HEK293T (cell line): ENCODE measurements at regions not wholly inside any gene's neighbourhood (a gene's known extent, or its start where the extent isn't known, plus 50 kb on each side); places are given as distances from the start of the nearest gene placed in this dataset.
"Not testable (repeated sequence)": the region's sequence is repeated elsewhere in the genome, so short reads cannot be mapped to it uniquely, and the experiment has no call there.

Experiments used
- L3MBTL2 ChIP-seq: fragments of 450-650 bp; conservative IDR thresholded peaks from 2 replicates; pipeline ENCODE4 v1.6.1; 2016; ENCODE audit warnings: mild to moderate bottlenecking
- LEF1 ChIP-seq: fragments of 450-650 bp; IDR thresholded peaks from 2 replicates; pipeline ENCODE4 v1.6.1; 2017; ENCODE audit warnings: mild to moderate bottlenecking, borderline replicate concordance
- SP1 ChIP-seq: fragments of 450-650 bp; IDR thresholded peaks from 2 replicates; pipeline ENCODE4 v1.6.1; 2017
- SUZ12 ChIP-seq: fragments of 450-650 bp; IDR thresholded peaks from 2 replicates; pipeline ENCODE4 v1.6.1; 2016; ENCODE audit warnings: mild to moderate bottlenecking

DNA sequence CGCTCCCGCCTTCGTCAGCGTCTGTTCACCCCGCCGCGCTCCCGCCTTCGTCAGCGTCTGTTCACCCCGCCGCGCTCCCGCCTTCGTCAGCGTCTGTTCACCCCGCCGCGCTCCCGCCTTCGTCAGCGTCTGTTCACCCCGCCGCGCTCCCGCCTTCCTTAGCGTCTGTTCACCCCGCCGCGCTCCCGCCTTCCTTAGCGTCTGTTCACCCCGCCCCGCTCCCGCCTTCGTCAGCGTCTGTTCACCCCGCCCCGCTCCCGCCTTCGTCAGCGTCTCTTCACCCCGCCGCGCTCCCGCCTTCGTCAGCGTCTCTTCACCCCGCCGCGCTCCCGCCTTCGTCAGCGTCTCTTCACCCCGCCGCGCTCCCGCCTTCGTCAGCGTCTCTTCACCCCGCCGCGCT, 815.9 kb upstream of the TPTE start:
- not testable (repeated sequence) for TF ChIP-seq LEF1, L3MBTL2, SUZ12, SP1
